ENCODE measurements at regions not wholly inside any gene's neighbourhood (a gene's known extent, or its start where the extent isn't known, plus 50 kb on each side); places are given as distances from the start of the nearest gene placed in this dataset.

- TF ChIP-seq EP300 (IDR thresholded peaks at IDR 0.05) (no peak), CTCF (IDR thresholded peaks at IDR 0.05) (no peak), POLR2A (IDR thresholded peaks at IDR 0.05) (no peak)
Measured at GRCh38 chr5:57537811-57538210, 55.2 kb upstream of the ACTBL2 start.

Data from ovary (tissue), 3 donors.